GM18951 (cell line): ENCODE measurements at regions not wholly inside any gene's neighbourhood (a gene's known extent, or its start where the extent isn't known, plus 50 kb on each side); places are given as distances from the start of the nearest gene placed in this dataset.
"Not testable (repeated sequence)": the region's sequence is repeated elsewhere in the genome, so short reads cannot be mapped to it uniquely, and the experiment has no call there.

ENCODE experiments used
- POLR2A ChIP-seq: IDR thresholded peaks from 4 replicates; pipeline ENCODE4 v1.6.1; 2011; ENCODE audit warnings: mild to moderate bottlenecking; ENCODE audit not compliant: insufficient read length, insufficient read depth; ENCODE audit errors: extremely low read depth
- in situ Hi-C: fragments of 300-500 bp; cut with MboI; formaldehyde crosslinking; loops from one replicate; pipeline ENCODE4 v1.12.0; 2022; ENCODE audit warnings: low sequenced_read_pairs, mixed read lengths, inconsistent platforms; ENCODE audit not compliant: unreplicated experiment

DNA sequence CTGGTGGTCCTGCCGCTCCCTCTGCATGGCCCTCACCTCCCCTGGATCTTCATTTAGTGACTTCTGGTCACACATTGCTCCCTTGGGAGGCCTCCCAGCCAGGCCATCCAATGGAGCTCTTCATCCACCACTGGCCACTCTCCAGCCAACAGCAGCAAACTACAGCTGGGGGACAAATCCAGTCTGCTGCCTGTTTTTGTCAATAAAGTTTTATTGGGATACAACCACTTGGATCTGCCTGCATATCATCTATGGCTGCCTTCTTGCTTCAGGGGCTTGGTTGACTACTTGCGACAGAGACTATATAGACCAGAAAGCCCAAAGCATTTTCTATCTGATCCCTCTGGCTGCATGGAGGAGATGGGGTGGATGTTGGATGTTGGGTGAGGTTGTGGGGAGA is 156.6 kb upstream of the SULF2 start:
- in situ Hi-C loops, result no loop called here
- no peak for TF ChIP-seq POLR2A

DNA sequence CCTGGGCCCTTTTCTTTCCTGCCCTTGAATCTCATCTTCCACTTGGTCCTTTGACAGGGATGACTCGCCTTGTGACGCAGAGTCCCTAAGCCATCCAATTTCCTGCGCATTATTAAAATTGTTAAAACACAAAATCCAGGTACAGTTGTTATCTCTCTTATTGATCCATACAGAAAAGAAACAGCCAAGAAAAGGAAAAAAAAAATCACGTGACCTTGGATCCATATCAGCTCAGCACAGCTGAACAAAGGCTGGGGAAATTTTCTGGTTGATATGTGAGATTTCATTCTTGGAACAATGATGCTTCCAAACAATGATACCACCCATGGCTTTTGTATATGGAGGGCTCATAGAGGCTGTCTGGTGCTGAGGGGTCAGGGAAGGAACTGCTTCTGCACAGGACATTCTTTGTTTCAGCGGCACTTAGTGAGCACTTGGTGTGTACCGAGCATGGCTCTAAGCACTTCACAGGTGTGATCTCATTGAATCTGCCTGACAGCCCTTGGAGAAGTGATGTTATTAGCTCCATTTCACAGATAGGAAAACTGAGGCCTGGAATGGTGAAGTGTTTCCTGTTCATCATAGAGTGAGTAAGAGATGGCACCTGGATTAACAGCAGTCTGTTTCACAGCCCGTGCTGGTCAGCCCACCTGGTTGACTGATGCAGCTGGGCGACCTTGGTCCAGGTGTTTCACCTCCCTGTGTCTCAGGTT is 155.0 kb upstream of the SULF2 start:
- in situ Hi-C loops, result no loop called here

DNA sequence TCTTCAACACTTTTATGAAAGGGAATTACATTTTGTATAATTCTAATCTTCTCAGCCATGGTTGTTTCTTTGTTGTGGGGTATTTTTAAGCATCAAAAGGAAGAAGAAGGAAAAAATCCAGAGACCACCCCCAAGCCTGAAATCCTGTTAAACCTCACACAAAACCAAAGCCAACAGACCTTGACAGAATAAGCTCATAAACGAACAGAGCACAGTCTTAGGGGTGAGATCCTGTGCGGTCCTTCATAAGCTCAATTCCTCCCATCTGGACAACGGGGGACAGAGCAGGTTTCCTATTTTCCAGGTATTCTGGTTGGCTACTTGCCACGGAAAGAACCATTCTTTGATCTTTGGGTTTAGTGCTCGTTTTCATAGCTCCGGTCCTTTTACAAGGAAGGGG is 151.3 kb upstream of the SULF2 start:
- TF ChIP-seq POLR2A, result no peak
- in situ Hi-C loops, result no loop called here

More for the DNA sequence above, 155.0 kb upstream of the SULF2 start:
- TF ChIP-seq POLR2A, result no peak

DNA sequence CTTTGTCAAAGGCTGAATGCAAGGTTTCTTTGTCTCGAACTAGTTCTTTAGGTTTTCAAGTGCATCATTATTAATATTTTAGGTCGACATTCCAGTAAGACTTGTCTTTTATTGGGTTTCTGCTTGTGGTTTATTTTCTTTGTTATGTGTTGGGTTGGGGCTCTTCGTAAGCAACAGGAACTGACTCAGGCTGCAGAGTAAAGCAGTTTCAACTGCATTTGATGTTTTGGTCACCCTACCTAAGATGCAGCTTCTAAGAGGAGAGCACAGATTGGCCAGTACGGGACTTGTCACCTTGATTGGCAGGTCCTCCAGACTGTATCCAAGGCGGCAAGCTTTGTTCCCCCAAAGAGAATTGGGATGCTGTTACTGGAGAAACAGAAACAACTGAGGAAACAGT is 149.5 kb upstream of the SULF2 start:
- TF ChIP-seq POLR2A, result no peak
- in situ Hi-C loops, result no loop called here

DNA sequence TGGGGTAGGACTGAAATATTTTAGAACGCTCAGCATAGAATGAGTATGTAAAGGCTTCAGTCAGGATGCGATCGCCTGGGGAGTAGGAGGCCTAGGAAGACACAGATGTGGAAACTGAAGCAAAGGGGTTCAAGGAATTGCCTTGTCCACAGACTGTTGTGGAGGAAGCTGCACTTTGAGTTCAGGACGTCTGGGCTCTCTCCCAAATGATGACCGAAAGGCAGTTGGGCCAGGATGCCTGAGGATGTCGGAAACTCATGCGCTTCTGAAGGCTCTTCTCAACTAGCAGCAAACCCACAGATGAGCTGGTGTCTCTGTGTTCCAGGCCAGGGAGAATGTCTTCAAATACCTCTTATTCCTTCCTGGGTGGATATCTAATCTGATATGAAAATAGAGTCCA is 146.2 kb upstream of the SULF2 start:
- in situ Hi-C loops, result no loop called here
- TF ChIP-seq POLR2A, result no peak

DNA sequence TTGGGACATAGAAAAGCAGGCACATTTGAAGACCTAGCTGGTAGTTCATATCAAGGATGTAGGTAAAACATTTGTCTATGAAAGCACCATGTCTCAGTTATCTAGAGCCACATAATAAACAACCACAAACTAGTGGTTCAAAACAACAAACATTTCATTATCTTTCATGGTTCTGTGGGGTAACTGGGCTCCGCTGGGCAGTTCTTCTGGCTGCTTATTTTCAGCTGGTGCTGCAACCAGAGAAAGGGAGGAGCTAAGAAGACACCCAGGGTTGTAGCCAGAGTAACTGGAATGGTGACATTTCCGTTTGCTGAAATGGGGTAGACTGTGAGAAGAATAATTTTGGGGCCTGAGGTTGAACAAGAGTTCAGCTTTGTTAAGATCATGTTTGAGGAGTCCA is 145.7 kb upstream of the SULF2 start:
- no peak for TF ChIP-seq POLR2A
- in situ Hi-C loops, result no loop called here

DNA sequence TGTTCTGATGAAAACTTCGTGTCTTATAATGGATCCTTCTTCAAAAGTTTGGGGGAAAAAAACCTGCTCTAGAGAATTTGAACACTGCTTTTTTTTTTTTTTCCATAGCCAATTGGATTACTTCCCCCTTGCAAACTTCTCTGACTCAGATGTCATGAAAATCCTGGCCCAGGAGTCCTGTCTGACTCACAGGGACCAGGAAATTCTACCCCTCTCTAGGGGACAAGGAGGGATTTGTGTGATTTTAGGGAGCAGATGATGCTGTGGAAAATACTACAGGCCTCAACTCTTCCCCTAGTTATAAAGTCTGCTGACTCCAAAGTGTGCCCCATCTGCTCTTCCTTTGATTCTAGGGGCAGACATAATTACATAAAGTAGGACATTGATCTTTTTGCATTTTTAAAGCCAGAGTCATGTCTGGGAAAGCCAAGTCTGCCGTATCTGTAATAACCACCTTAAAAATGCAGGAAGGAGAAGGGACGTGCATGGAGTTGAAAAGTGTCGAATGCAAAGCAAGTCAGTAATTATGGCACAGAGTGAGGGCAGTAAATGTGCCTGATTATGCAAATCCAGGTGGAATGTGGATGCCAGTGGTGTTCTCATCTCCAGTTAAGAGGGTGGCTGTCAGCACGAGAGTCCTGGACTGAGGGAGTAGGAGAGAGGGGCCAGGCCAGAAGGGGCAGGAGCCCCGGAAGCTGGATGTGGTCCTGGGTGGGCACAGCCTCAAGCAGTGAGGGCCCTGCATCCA is 144.3 kb upstream of the SULF2 start:
- in situ Hi-C loops, result no loop called here
- TF ChIP-seq POLR2A, result no peak

DNA sequence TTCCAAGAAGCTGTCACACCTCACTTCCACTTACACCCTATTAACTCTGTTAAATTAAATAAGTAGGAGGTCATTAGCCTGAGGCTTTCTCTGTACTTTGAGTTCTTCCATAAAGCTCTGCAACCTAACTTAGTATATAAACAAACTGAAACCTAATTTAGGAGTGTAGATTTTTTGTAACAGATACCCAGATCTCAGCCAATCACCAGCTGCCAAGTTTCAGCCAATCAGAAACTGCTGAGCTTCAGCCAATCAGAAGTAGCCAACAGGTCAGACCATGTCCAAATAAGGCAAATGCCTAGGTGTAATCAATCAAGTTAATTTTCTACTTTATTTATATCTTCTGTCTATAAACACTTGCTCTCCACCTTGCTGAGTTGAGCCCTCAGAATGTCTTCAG is 142.7 kb upstream of the SULF2 start:
- TF ChIP-seq POLR2A, result no peak

DNA sequence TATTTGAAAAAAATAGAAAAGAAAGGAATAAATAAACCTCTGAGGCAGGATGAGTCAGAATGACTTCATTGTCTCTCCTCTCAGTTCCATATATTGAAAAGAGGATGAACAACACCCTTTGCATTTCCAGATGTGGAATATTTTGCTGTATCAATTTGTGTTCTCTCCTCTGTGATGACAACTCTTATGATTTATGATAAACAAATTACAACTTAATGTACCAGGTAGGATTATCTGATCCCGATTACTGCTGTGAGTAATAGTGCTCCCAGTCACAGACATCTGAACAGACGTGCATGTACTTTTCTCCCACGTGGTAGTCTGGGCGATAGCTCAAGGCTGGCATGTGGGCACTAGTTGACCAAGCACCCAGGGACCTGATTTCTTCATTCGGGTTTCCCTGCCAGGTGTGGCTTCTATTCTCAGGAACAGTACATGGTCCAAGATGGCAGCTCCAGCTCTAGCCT is 142.1 kb upstream of the SULF2 start:
- in situ Hi-C loops, result no loop called here
- no peak for TF ChIP-seq POLR2A

More for the DNA sequence above, 142.7 kb upstream of the SULF2 start:
- in situ Hi-C loops, result no loop called here

DNA sequence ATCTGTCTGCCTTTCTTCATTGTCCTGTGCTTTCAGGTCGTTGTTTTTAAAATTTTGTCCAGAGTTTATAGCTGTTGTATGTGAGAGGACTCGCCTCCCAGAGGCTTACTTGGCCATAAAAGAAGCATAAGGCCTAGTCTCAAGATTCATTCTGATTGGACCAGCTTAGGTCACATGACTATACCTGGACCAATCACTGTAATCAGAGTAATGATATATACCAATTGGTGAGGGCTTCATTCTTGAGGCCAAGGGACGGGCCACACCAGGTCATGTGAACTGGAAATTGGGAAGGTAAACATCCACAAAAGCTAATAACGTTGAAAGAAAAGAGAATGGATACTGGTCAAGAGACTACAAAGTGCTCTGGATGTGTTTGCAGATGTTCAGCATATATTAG is 141.4 kb upstream of the SULF2 start:
- in situ Hi-C loops, result no loop called here

DNA sequence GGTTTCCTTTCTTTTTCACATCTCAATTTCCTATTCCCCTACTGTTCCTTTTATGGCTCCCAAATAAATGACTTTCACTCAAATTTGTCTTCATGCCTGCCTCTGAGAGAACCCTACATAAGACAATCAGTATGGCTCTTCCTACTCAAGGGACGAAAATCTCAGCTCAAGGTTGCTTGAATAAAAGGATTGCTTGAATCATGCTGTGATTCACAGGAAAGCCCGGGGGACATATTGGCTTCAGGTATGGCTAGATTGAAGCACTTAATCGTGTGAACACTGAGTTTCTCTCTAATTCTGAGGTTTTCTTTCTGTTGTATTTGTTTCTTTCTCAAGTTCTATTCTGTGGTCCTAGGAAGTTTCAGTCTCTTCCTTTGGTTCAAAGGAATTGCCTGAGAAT is 140.3 kb upstream of the SULF2 start:
- in situ Hi-C loops, result no loop called here
- no peak for TF ChIP-seq POLR2A

More for the DNA sequence above, 141.4 kb upstream of the SULF2 start:
- no peak for TF ChIP-seq POLR2A

DNA sequence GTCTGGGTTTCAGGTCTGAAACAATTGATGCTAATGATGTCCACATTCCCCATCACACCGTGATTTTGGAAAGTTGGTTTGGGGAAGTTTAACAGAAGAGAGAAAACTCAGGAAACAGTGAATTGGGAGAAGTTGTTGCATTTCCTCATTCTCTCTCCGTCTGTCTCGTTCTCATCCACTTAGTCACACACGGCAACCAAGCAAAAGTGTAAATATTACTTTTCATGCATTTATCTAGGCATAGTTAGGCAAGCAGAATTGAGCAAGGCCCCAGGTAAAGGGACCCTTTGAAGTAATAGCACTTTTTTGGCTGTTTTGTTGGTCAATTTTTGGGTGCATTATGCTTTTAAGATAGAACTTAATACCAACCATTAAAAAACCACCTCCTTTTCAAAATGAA is 137.0 kb upstream of the SULF2 start:
- TF ChIP-seq POLR2A, result no peak
- in situ Hi-C loops, result no loop called here

DNA sequence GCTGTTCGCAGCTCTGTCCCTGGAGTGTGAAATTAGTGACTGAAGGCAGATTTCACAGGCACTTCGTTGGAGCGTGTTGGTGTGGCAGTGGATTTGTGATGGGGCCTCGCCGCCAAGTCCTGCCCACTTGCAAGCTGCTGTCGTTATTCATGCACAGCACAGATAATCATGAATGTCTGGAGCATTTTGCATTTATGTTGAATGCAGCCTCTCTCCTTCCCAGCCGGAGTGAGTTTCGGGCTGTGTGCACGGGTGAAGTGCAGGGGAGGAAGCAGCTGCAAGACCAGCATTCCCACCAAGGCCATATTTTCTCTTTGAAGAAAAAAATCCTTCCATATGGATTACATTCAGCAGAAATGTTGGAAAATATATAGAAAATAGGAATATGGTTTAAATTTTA is 136.5 kb upstream of the SULF2 start:
- in situ Hi-C loops, result not testable (repeated sequence)

DNA sequence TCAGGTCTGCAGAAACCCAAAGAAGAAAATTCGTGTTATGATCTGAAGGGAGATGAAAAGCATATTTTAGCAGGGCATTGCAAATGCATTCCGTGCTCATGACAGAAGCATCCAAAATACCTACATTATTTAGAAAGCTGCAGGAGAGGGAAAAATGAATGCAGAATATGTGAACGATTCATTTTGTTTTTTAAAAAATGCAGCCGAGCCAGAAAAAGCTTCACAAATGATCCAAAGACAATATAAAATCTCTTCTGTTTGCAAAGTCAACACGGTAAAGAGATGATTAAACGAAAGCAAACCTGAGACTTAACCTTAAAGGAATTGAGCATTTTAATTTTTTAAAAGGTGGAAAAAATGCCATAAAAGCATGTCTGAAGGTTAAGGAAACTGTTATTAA is 136.1 kb upstream of the SULF2 start:
- in situ Hi-C loops, result no loop called here

More for the DNA sequence above, 136.1 kb upstream of the SULF2 start:
- TF ChIP-seq POLR2A, result no peak
